ENCODE measurements at regions not wholly inside any gene's neighbourhood (a gene's known extent, or its start where the extent isn't known, plus 50 kb on each side); places are given as distances from the start of the nearest gene placed in this dataset.
"Not testable (repeated sequence)": the region's sequence is repeated elsewhere in the genome, so short reads cannot be mapped to it uniquely, and the experiment has no call there.

GRCh38 chr1:232333419-232333767 lies 296.5 kb downstream of the SIPA1L2 start:
- H3K4me1 Mint-ChIP-seq: no peaks in the 10 kb centered on the region
- H3K27ac Mint-ChIP-seq: no peak overlapping the region
- peaks cover 3 to 14% (median 6%) of the 10 kb centered on the region in 3 donors for H3K27me3 Mint-ChIP-seq
- H3K4me3 Mint-ChIP-seq: no peak overlapping the region
- H3K36me3 Mint-ChIP-seq: no peaks in the 10 kb centered on the region
- peaks cover 2 to 11% (median 8%) of the 10 kb centered on the region in 7 donors for H3K9me3 Mint-ChIP-seq
- no peak for ATAC-seq (ENCODE audit: low read depth in 2 of 2)
- DNase-seq: no peak

- H3K27ac Mint-ChIP-seq: not testable (repeated sequence)
These were observed 297.1 kb downstream of the SIPA1L2 start for GRCh38 chr1:232332710-232333418.

GRCh38 chr1:232329103-232329813 lies 300.7 kb downstream of the SIPA1L2 start:
- Mint-ChIP-seq H3K9me3 (peaks cover 2 to 11% (median 8%) of the 10 kb centered on the region in 7 donors), H3K27ac (no peak overlapping the region), H3K4me1 (no peaks in the 10 kb centered on the region), H3K36me3 (no peaks in the 10 kb centered on the region), H3K4me3 (no peak overlapping the region), H3K27me3 (peaks cover 0 to 4% (median 0%) of the 10 kb centered on the region in 3 donors)
- DNase-seq (no peak), ATAC-seq (ENCODE audit: low read depth in 2 of 2) (no peak)

More at GRCh38 chr1:232332710-232333418, 297.1 kb downstream of the SIPA1L2 start:
- not testable (repeated sequence) for ATAC-seq (ENCODE audit: low read depth in 2 of 2); H3K4me1 Mint-ChIP-seq; DNase-seq; H3K36me3 Mint-ChIP-seq
- peak overlapping the region in 1 of 8 donors; percentile 30 for H3K4me3 Mint-ChIP-seq
- H3K27me3 Mint-ChIP-seq: peaks cover 3 to 14% (median 6%) of the 10 kb centered on the region in 3 donors
- H3K9me3 Mint-ChIP-seq: peaks cover 2 to 11% (median 8%) of the 10 kb centered on the region in 7 donors

- Mint-ChIP-seq H3K27me3 (peaks cover 0 to 7% (median 0%) of the 10 kb centered on the region in 3 donors), H3K4me3 (no peak overlapping the region), H3K36me3 (no peaks in the 10 kb centered on the region), H3K27ac (no peak overlapping the region), H3K9me3 (peaks cover 2 to 11% (median 6%) of the 10 kb centered on the region in 7 donors), H3K4me1 (no peaks in the 10 kb centered on the region)
- ATAC-seq (ENCODE audit: low read depth in 2 of 2): no peak
- no peak for DNase-seq
These were observed 301.3 kb downstream of the SIPA1L2 start for GRCh38 chr1:232328486-232329102.

GRCh38 chr1:232327899-232328298 lies 302.0 kb downstream of the SIPA1L2 start:
- Mint-ChIP-seq H3K4me1 (no peaks in the 10 kb centered on the region), H3K27ac (no peak overlapping the region), H3K4me3 (no peak overlapping the region), H3K27me3 (peaks cover 0 to 10% (median 0%) of the 10 kb centered on the region in 3 donors), H3K36me3 (no peaks in the 10 kb centered on the region), H3K9me3 (peaks cover 0 to 10% (median 6%) of the 10 kb centered on the region in 7 donors)
- DNase-seq (no peak), ATAC-seq (ENCODE audit: low read depth in 2 of 2) (no peak)

- Mint-ChIP-seq H3K4me1 (no peaks in the 10 kb centered on the region), H3K27me3 (peaks cover 0 to 10% (median 0%) of the 10 kb centered on the region in 3 donors), H3K4me3 (no peak overlapping the region), H3K27ac (no peak overlapping the region), H3K9me3 (peaks cover 0 to 10% (median 6%) of the 10 kb centered on the region in 7 donors), H3K36me3 (no peaks in the 10 kb centered on the region)
- DNase-seq (no peak), ATAC-seq (ENCODE audit: low read depth in 2 of 2) (no peak)
These were observed 302.7 kb downstream of the SIPA1L2 start for GRCh38 chr1:232327269-232327668.

GRCh38 chr1:232322162-232322734 lies 307.7 kb downstream of the SIPA1L2 start:
- Mint-ChIP-seq H3K27me3 (peaks cover 0 to 10% (median 0%) of the 10 kb centered on the region in 3 donors), H3K4me3 (no peak overlapping the region), H3K27ac (no peak overlapping the region), H3K4me1 (no peaks in the 10 kb centered on the region), H3K9me3 (peaks cover 0 to 2% (median 0%) of the 10 kb centered on the region in 7 donors), H3K36me3 (no peaks in the 10 kb centered on the region)
- DNase-seq (no peak), ATAC-seq (ENCODE audit: low read depth in 2 of 2) (no peak)

GRCh38 chr1:232319518-232320210 lies 310.3 kb downstream of the SIPA1L2 start:
- no peak for DNase-seq
- no peak overlapping the region for H3K4me3 Mint-ChIP-seq
- H3K36me3 Mint-ChIP-seq: no peaks in the 10 kb centered on the region
- ATAC-seq (ENCODE audit: low read depth in 2 of 2): no peak
- H3K9me3 Mint-ChIP-seq: peaks cover 0 to 2% (median 0%) of the 10 kb centered on the region in 7 donors
- H3K27ac Mint-ChIP-seq: no peak overlapping the region
- H3K4me1 Mint-ChIP-seq: no peaks in the 10 kb centered on the region
- peaks cover 0 to 10% (median 0%) of the 10 kb centered on the region in 3 donors for H3K27me3 Mint-ChIP-seq

GRCh38 chr1:232319072-232319471 lies 310.9 kb downstream of the SIPA1L2 start:
- ATAC-seq (ENCODE audit: low read depth in 2 of 2) (no peak), DNase-seq (no peak)
- Mint-ChIP-seq H3K9me3 (peaks cover 0 to 8% (median 2%) of the 10 kb centered on the region in 7 donors), H3K4me1 (no peaks in the 10 kb centered on the region), H3K27me3 (peaks cover 0 to 8% (median 0%) of the 10 kb centered on the region in 3 donors), H3K4me3 (no peak overlapping the region), H3K36me3 (no peaks in the 10 kb centered on the region), H3K27ac (no peak overlapping the region)

- DNase-seq: no peak
- no peak overlapping the region for H3K27ac Mint-ChIP-seq
- no peaks in the 10 kb centered on the region for H3K36me3 Mint-ChIP-seq
- H3K4me1 Mint-ChIP-seq: no peaks in the 10 kb centered on the region
- H3K27me3 Mint-ChIP-seq: peaks cover 0 to under 1% (median 0%) of the 10 kb centered on the region in 3 donors
- ATAC-seq (ENCODE audit: low read depth in 2 of 2): no peak
- no peak overlapping the region for H3K4me3 Mint-ChIP-seq
- H3K9me3 Mint-ChIP-seq: peaks cover 0 to 17% (median 9%) of the 10 kb centered on the region in 7 donors
These were observed 311.8 kb downstream of the SIPA1L2 start for GRCh38 chr1:232318143-232318542.

- Mint-ChIP-seq H3K27me3 (no peaks in the 10 kb centered on the region), H3K36me3 (no peaks in the 10 kb centered on the region), H3K4me3 (no peak overlapping the region), H3K4me1 (no peaks in the 10 kb centered on the region), H3K27ac (no peak overlapping the region), H3K9me3 (peaks cover 0 to 25% (median 14%) of the 10 kb centered on the region in 7 donors)
- DNase-seq (no peak), ATAC-seq (ENCODE audit: low read depth in 2 of 2) (no peak)
These were observed 312.6 kb downstream of the SIPA1L2 start for GRCh38 chr1:232317350-232317749.

GRCh38 chr1:232316864-232317263 lies 313.1 kb downstream of the SIPA1L2 start:
- no peaks in the 10 kb centered on the region for H3K4me1 Mint-ChIP-seq
- peaks cover 0 to 27% (median 18%) of the 10 kb centered on the region in 7 donors for H3K9me3 Mint-ChIP-seq
- no peak overlapping the region for H3K4me3 Mint-ChIP-seq
- peak overlapping the region in 1 of 6 donors; percentile 12 for H3K27ac Mint-ChIP-seq
- peaks cover 0 to under 1% (median 0%) of the 10 kb centered on the region in 3 donors for H3K27me3 Mint-ChIP-seq
- DNase-seq: no peak
- ATAC-seq (ENCODE audit: low read depth in 2 of 2): no peak
- H3K36me3 Mint-ChIP-seq: no peaks in the 10 kb centered on the region

GRCh38 chr1:232313876-232314275 lies 316.1 kb downstream of the SIPA1L2 start:
- H3K36me3 Mint-ChIP-seq; H3K4me3 Mint-ChIP-seq; ATAC-seq (ENCODE audit: low read depth in 2 of 2); H3K4me1 Mint-ChIP-seq; H3K27me3 Mint-ChIP-seq; DNase-seq: not testable (repeated sequence)
- peak overlapping the region in 1 of 6 donors; percentile 57 for H3K27ac Mint-ChIP-seq
- H3K9me3 Mint-ChIP-seq: peaks cover 7 to 27% (median 18%) of the 10 kb centered on the region in 7 donors

Measured in naive B cell (primary cell).